Tibial nerve (tissue), 4 donors: ENCODE measurements at regions not wholly inside any gene's neighbourhood (a gene's known extent, or its start where the extent isn't known, plus 50 kb on each side); places are given as distances from the start of the nearest gene placed in this dataset.

Experiments
- DNase-seq, 2 donors: peaks; one replicate each; pipeline ENCODE4 v3.0.0-alpha.2; 2019; ENCODE audit warnings: low spot score in 2 of 2
- H3K27ac ChIP-seq, 4 donors: fragments of 200-600 bp; sonication (generic) in 3 of 4; one replicate each; pipeline ENCODE4 v1.5.1; 2017 to 2019; ENCODE audit warnings: mild to moderate bottlenecking in 1 of 4
- H3K27me3 ChIP-seq, 2 donors: fragments of 200-600 bp; sonication (generic) in 1 of 2; one replicate each; pipeline versions ENCODE4 v1.5.1 to v1.6.0; 2017 to 2019
- H3K36me3 ChIP-seq, 3 donors: fragments of 200-600 bp; sonication (generic); one replicate each; pipeline ENCODE4 v1.5.1; 2018 to 2019
- H3K4me1 ChIP-seq, 4 donors: fragments of 200-600 bp; sonication (generic) in 3 of 4; one replicate each; pipeline ENCODE4 v1.5.1; 2017 to 2019
- H3K4me3 ChIP-seq, 4 donors: fragments of 200-600 bp; sonication (generic) in 3 of 4; one replicate each; pipeline ENCODE4 v1.5.1; 2017 to 2019; ENCODE audit warnings: mild to moderate bottlenecking in 1 of 4, moderate library complexity in 1 of 4
- H3K9me3 ChIP-seq, 4 donors: fragments of 200-600 bp; sonication (generic) in 3 of 4; one replicate each; pipeline ENCODE4 v1.5.1; 2017 to 2019
- CTCF ChIP-seq, 5 experiments: fragments of 200-600 bp in 3 of 5; fragments of 450-650 bp in 2 of 5; sonication (generic) in 3 of 5; IDR thresholded peaks; one replicate each; pipeline ENCODE4 v1.5.1; 2016 to 2019; ENCODE audit warnings: antibody characterized with exemption in 5 of 5, mild to moderate bottlenecking in 3 of 5, moderate library complexity in 2 of 5
- EP300 ChIP-seq, 2 donors: sonication (generic); formaldehyde crosslinking; IDR thresholded peaks; one replicate each; pipeline ENCODE4 v1.6.1; 2017; ENCODE audit warnings: antibody characterized with exemption in 2 of 2, mild to moderate bottlenecking in 1 of 2
- POLR2A ChIP-seq, 2 donors: fragments of 450-650 bp; IDR thresholded peaks; one replicate each; pipeline ENCODE4 v1.6.1; 2017; ENCODE audit warnings: antibody characterized with exemption in 2 of 2, mild to moderate bottlenecking in 2 of 2, moderate library complexity in 2 of 2
- WGBS, 2 donors: methylation state at CpG; one replicate each; pipeline ENCODE4 v1.1.5; 2018; 5-methylcytosine and 5-hydroxymethylcytosine counted together

GRCh38 chr18:66193394-66193793 lies 410.5 kb downstream of the CDH19 start:
- no peaks in the 10 kb centered on the region for H3K4me1 ChIP-seq
- WGBS, 2 donors = 56 to 79% methylated on average over 3 of the region's 3 CpGs
- no peaks in the 10 kb centered on the region for H3K36me3 ChIP-seq
- H3K4me3 ChIP-seq = no peak overlapping the region
- no peak overlapping the region for H3K27ac ChIP-seq
- no peaks in the 10 kb centered on the region for H3K27me3 ChIP-seq
- DNase-seq = no peak
- no peak for TF ChIP-seq EP300 (IDR thresholded peaks at IDR 0.05)
- no peak for TF ChIP-seq POLR2A (IDR thresholded peaks at IDR 0.05)
- no peak for TF ChIP-seq CTCF (IDR thresholded peaks at IDR 0.05)
- no peaks in the 10 kb centered on the region for H3K9me3 ChIP-seq

- DNase-seq = no peak
- no peak overlapping the region for H3K4me3 ChIP-seq
- H3K4me1 ChIP-seq = no peaks in the 10 kb centered on the region
- 87 to 89% methylated on average over 5 of the region's 5 CpGs for WGBS, 2 donors
- no peaks in the 10 kb centered on the region for H3K36me3 ChIP-seq
- H3K9me3 ChIP-seq = peaks cover 0 to 3% (median 0%) of the 10 kb centered on the region in 4 donors
- no peak overlapping the region for H3K27ac ChIP-seq
- no peaks in the 10 kb centered on the region for H3K27me3 ChIP-seq
- TF ChIP-seq CTCF (IDR thresholded peaks at IDR 0.05) (no peak), POLR2A (IDR thresholded peaks at IDR 0.05) (no peak), EP300 (IDR thresholded peaks at IDR 0.05) (no peak)
Measured at GRCh38 chr18:66168685-66169235, 417.9 kb downstream of the CDH7 start.

GRCh38 chr18:66167829-66168684 lies 417.2 kb downstream of the CDH7 start:
- TF ChIP-seq CTCF (IDR thresholded peaks at IDR 0.05) (no peak), EP300 (IDR thresholded peaks at IDR 0.05) (no peak), POLR2A (IDR thresholded peaks at IDR 0.05) (no peak)
- H3K4me1 ChIP-seq = no peaks in the 10 kb centered on the region
- no peak overlapping the region for H3K27ac ChIP-seq
- WGBS, 2 donors = 80 to 82% methylated on average over 7 of the region's 7 CpGs
- peaks cover 0 to 3% (median 0%) of the 10 kb centered on the region in 4 donors for H3K9me3 ChIP-seq
- H3K27me3 ChIP-seq = no peaks in the 10 kb centered on the region
- no peaks in the 10 kb centered on the region for H3K36me3 ChIP-seq
- no peak for DNase-seq
- H3K4me3 ChIP-seq = no peak overlapping the region

- WGBS, 2 donors = 88 to 90% methylated on average over 3 of the region's 3 CpGs
- DNase-seq = no peak
- H3K27me3 ChIP-seq = no peaks in the 10 kb centered on the region
Measured at GRCh38 chr18:66160007-66160406, 409.2 kb downstream of the CDH7 start.

More at GRCh38 chr18:66160007-66160406, 409.2 kb downstream of the CDH7 start:
- Histone ChIP-seq H3K9me3 (peaks cover 0 to 3% (median 0%) of the 10 kb centered on the region in 4 donors), H3K36me3 (no peaks in the 10 kb centered on the region), H3K4me3 (no peak overlapping the region), H3K27ac (no peak overlapping the region), H3K4me1 (no peaks in the 10 kb centered on the region)
- TF ChIP-seq CTCF (IDR thresholded peaks at IDR 0.05) (no peak), POLR2A (IDR thresholded peaks at IDR 0.05) (no peak)
